Left lung (tissue), 4 donors: ENCODE measurements at regions not wholly inside any gene's neighbourhood (a gene's known extent, or its start where the extent isn't known, plus 50 kb on each side); places are given as distances from the start of the nearest gene placed in this dataset.

Source experiments
- ATAC-seq: fragments of 200-7000 bp; cut with Tn5 transposase; one replicate; pipeline ENCODE4 v1.9.1; 2020; ENCODE audit warnings: moderate library complexity
- DNase-seq, 4 donors: peaks; one replicate each; pipeline ENCODE4 v3.0.0-alpha.2; 2013 to 2020
- H3K27ac ChIP-seq, 2 donors: fragments of 200-600 bp; sonication (generic) in 1 of 2; one replicate each; pipeline versions ENCODE4 v1.5.0 to v1.8.0; 2020 to 2021
- H3K27me3 ChIP-seq, 2 donors: fragments of 200-600 bp; sonication (generic) in 1 of 2; one replicate each; pipeline versions ENCODE4 v1.5.0 to v1.8.0; 2020 to 2021
- H3K36me3 ChIP-seq, 2 donors: fragments of 200-600 bp; sonication (generic) in 1 of 2; one replicate each; pipeline versions ENCODE4 v1.5.0 to v1.8.0; 2020 to 2021
- H3K4me1 ChIP-seq, 2 donors: fragments of 200-600 bp; one replicate each; pipeline ENCODE4 v1.8.0; 2021
- H3K4me3 ChIP-seq, 2 donors: fragments of 200-600 bp; sonication (generic) in 1 of 2; one replicate each; pipeline versions ENCODE4 v1.5.0 to v1.8.0; 2020 to 2021; ENCODE audit warnings: mild to moderate bottlenecking in 1 of 2
- H3K9me3 ChIP-seq, 2 donors: fragments of 200-600 bp; sonication (generic) in 1 of 2; one replicate each; pipeline versions ENCODE4 v1.5.0 to v1.8.0; 2020 to 2021
- CTCF ChIP-seq, 2 donors: fragments of 200-600 bp; sonication (generic) in 1 of 2; IDR thresholded peaks; one replicate each; pipeline versions ENCODE4 v1.5.0 to v1.8.0; 2021; ENCODE audit warnings: antibody characterized with exemption in 2 of 2
- intact Hi-C, 2 donors: fragments of 100-400 bp; cut with DNase I; formaldehyde crosslinking; loops; one replicate each; pipeline versions ENCODE4 v1.11.2 to v1.14.2; 2022
- donor health status: DM: no; HTN: yes; CAD: no.
- donor health status: DM: no; HTN: no; CAD: no.

GRCh38 chr10:90274721-90275468 lies 573.5 kb downstream of the KIF20B start:
- no peak for ATAC-seq

DNA sequence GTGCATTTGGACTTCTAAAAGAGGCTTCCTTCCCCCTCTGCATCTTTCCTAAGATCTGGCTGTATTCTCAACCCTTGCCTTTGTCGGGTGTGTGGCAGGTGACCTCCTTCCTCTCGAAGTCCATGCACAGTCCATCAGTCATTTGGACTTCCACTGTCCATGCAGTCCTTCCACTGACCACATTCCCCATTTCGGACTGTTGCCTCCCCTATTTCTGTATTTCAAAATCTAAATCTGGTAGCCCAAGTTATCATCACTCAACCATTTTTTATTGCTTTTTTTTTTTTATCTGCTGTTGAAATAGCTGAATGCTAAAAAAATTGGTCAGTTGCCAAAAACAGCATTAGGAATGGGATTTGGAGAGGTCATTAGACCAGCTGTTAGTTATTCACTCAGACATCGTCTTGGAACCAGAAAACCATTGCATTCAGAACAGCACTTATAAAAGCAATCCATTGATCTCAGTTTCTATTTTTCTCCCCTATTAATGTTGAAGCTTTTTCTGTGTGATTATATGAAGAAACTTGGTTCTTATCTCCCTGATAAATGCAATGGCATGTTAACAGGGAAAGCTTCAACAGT lies 575.6 kb downstream of the KIF20B start:
- ATAC-seq: no peak
- H3K27ac ChIP-seq: no peak overlapping the region

More at GRCh38 chr10:90274721-90275468, 573.5 kb downstream of the KIF20B start:
- Histone ChIP-seq H3K36me3 (no peaks in the 10 kb centered on the region), H3K27me3 (no peaks in the 10 kb centered on the region), H3K9me3 (no peaks in the 10 kb centered on the region), H3K27ac (no peak overlapping the region), H3K4me3 (no peak overlapping the region), H3K4me1 (no peaks in the 10 kb centered on the region)
- TF ChIP-seq CTCF (IDR thresholded peaks at IDR 0.05): no peak
- intact Hi-C loops: no loop called here
- DNase-seq: no peak

DNA sequence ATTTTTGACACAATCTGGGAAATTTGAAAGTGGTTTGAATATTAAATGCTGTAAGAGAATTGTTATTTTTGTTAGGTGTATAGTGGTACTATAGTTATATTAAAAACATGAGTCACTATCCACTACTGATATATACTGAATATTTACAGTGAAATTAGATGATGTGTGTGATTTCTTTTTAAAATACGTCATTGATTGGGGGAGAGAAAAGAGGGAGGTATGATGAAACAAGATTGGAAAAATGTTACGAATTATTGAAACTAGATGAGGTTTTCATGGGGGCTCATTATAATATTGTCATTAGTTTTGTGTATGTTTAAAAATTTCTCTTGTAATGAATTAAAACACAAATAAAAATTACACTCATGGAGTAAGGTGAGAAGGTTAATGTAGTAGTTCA lies 571.4 kb downstream of the HTR7 start:
- H3K27ac ChIP-seq: no peak overlapping the region
- ATAC-seq (no peak), DNase-seq (no peak)
- H3K4me1 ChIP-seq: no peaks in the 10 kb centered on the region
- intact Hi-C loops: no loop called here
- no peaks in the 10 kb centered on the region for H3K36me3 ChIP-seq
- no peaks in the 10 kb centered on the region for H3K27me3 ChIP-seq
- TF ChIP-seq CTCF (IDR thresholded peaks at IDR 0.05): no peak
- H3K9me3 ChIP-seq: no peaks in the 10 kb centered on the region
- H3K4me3 ChIP-seq: no peak overlapping the region

More for the DNA sequence above, 575.6 kb downstream of the KIF20B start:
- no peaks in the 10 kb centered on the region for H3K27me3 ChIP-seq
- no peak for DNase-seq
- no peak overlapping the region for H3K4me3 ChIP-seq
- TF ChIP-seq CTCF (IDR thresholded peaks at IDR 0.05): no peak
- no peaks in the 10 kb centered on the region for H3K9me3 ChIP-seq
- no peaks in the 10 kb centered on the region for H3K36me3 ChIP-seq
- no peaks in the 10 kb centered on the region for H3K4me1 ChIP-seq
- intact Hi-C loops: no loop called here

DNA sequence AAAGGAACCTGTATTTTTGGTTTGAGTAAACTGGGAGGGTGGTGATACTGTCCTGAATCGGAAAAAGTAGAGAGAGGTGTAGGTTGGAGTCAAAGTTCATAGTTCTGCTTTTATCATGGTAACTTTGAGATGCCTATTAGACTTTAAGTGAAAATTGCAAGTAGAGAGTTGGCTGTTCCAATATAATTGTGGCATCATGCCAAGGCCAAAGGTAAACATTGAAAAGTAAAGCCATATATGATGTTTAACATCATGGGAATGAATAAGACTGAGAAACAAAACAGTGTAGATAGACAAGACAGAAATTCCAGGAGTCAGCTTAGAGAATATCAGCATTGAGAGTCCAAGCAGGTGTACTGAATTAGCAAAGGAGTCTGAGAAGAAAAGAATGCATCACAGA lies 570.9 kb downstream of the HTR7 start:
- Histone ChIP-seq H3K4me3 (no peak overlapping the region), H3K27ac (no peak overlapping the region), H3K36me3 (no peaks in the 10 kb centered on the region), H3K27me3 (no peaks in the 10 kb centered on the region), H3K9me3 (no peaks in the 10 kb centered on the region), H3K4me1 (no peaks in the 10 kb centered on the region)
- no peak for DNase-seq
- no peak for ATAC-seq
- TF ChIP-seq CTCF (IDR thresholded peaks at IDR 0.05): no peak
- intact Hi-C loops: no loop called here

DNA sequence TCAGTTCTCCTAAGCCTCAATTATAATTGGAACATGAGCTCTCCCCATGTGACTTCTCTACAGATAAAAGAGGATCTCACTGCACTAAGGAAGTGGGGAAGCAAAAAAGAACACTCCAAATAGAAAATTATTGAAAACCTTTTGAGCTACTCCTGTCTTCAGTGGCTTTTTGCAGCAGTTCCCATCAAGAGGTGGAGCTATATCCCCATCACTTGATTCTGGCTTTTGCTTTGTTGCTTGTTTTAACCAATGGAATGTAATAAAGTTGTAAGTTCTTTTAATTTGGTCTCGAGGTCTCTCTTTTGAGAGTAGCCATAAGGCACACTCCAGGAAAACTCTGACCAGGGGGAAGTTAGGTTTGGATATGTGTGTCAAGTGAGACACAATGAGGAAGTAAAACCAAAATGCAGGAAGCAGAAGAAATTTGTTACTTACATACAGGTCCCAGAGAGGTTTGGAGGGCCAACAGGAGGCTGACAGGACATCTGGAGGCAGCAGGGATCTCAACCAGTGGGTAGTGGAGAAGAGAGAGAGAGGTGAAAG lies 569.4 kb downstream of the HTR7 start:
- TF ChIP-seq CTCF (IDR thresholded peaks at IDR 0.05): peak in 1 of 2 donors; percentile 20
- H3K27me3 ChIP-seq: no peaks in the 10 kb centered on the region
- no peak overlapping the region for H3K27ac ChIP-seq
- no peaks in the 10 kb centered on the region for H3K36me3 ChIP-seq
- intact Hi-C loops: no loop called here
- H3K4me3 ChIP-seq: no peak overlapping the region
- DNase-seq (peak in 1 of 4 donors; percentile 21), ATAC-seq (peak; percentile 21)
- no peaks in the 10 kb centered on the region for H3K4me1 ChIP-seq
- H3K9me3 ChIP-seq: no peaks in the 10 kb centered on the region
